ENCODE measurements at regions not wholly inside any gene's neighbourhood (a gene's known extent, or its start where the extent isn't known, plus 50 kb on each side); places are given as distances from the start of the nearest gene placed in this dataset.
A peak's percentile ranks its signal among the peaks of the same experiment; 100 is the strongest.

- Histone ChIP-seq H3K9me3 (replicated peaks; ENCODE audit: insufficient read depth, low read length) (no peaks in the 10 kb centered on the region), H3K79me2 (ENCODE audit: low read length) (no peaks in the 10 kb centered on the region), H3K27ac (ENCODE audit: low read length) (no peak overlapping the region), H3K4me2 (ENCODE audit: low read depth, low read length) (no peak overlapping the region), H3K9me2 (replicated peaks; ENCODE audit: insufficient read depth, low read length) (no peaks in the 10 kb centered on the region), H2AFZ (ENCODE audit: low read length) (no peak overlapping the region), H3K4me1 (ENCODE audit: low read length) (no peaks in the 10 kb centered on the region), H3K36me3 (replicated peaks; ENCODE audit: insufficient read depth, low read length) (no peaks in the 10 kb centered on the region), H4K20me1 (ENCODE audit: insufficient read depth, low read length) (no peaks in the 10 kb centered on the region), H3K9ac (ENCODE audit: low read length) (no peak overlapping the region), H3F3A (ENCODE audit: insufficient read depth, low read length) (no peaks in the 10 kb centered on the region), H3K4me3 (ENCODE audit: low read length) (no peak overlapping the region), H3K27me3 (replicated peaks; ENCODE audit: insufficient read depth, low read length) (no peaks in the 10 kb centered on the region)
- no peak for DNase-seq
- TF ChIP-seq EZH2phosphoT487 (IDR thresholded peaks at IDR 0.05; ENCODE audit: low read length): no peak
- no peak for TF ChIP-seq CTCF (IDR thresholded peaks at IDR 0.05; ENCODE audit: low read length)
- no peak for TF ChIP-seq EZH2 (optimal IDR thresholded peaks at IDR 0.05; ENCODE audit: low read depth, low read length)
These were observed 325.5 kb upstream of the IRX4 start for GRCh38 chr5:2208239-2208544.

GRCh38 chr5:2207416-2208238, 324.9 kb upstream of the IRX4 start:
- DNase-seq: peak; percentile 21
- Histone ChIP-seq H3K27ac (ENCODE audit: low read length) (no peak overlapping the region), H3K4me2 (ENCODE audit: low read depth, low read length) (no peak overlapping the region)

GRCh38 chr5:2207109-2207399, 324.3 kb upstream of the IRX4 start:
- H3K36me3 ChIP-seq (replicated peaks; ENCODE audit: insufficient read depth, low read length): no peaks in the 10 kb centered on the region
- no peaks in the 10 kb centered on the region for H3F3A ChIP-seq (ENCODE audit: insufficient read depth, low read length)
- no peaks in the 10 kb centered on the region for H4K20me1 ChIP-seq (ENCODE audit: insufficient read depth, low read length)
- no peak overlapping the region for H3K4me2 ChIP-seq (ENCODE audit: low read depth, low read length)
- no peaks in the 10 kb centered on the region for H3K79me2 ChIP-seq (ENCODE audit: low read length)
- H3K9me2 ChIP-seq (replicated peaks; ENCODE audit: insufficient read depth, low read length): no peaks in the 10 kb centered on the region
- no peak overlapping the region for H2AFZ ChIP-seq (ENCODE audit: low read length)
- no peak overlapping the region for H3K4me3 ChIP-seq (ENCODE audit: low read length)
- no peak for DNase-seq
- no peak for TF ChIP-seq CTCF (IDR thresholded peaks at IDR 0.05; ENCODE audit: low read length)
- no peak for TF ChIP-seq EZH2phosphoT487 (IDR thresholded peaks at IDR 0.05; ENCODE audit: low read length)
- TF ChIP-seq EZH2 (optimal IDR thresholded peaks at IDR 0.05; ENCODE audit: low read depth, low read length): no peak
- H3K27me3 ChIP-seq (replicated peaks; ENCODE audit: insufficient read depth, low read length): no peaks in the 10 kb centered on the region
- no peak overlapping the region for H3K27ac ChIP-seq (ENCODE audit: low read length)
- no peak overlapping the region for H3K9ac ChIP-seq (ENCODE audit: low read length)
- H3K9me3 ChIP-seq (replicated peaks; ENCODE audit: insufficient read depth, low read length): no peaks in the 10 kb centered on the region
- H3K4me1 ChIP-seq (ENCODE audit: low read length): no peaks in the 10 kb centered on the region

More at GRCh38 chr5:2207416-2208238, 324.9 kb upstream of the IRX4 start:
- no peaks in the 10 kb centered on the region for H4K20me1 ChIP-seq (ENCODE audit: insufficient read depth, low read length)
- no peaks in the 10 kb centered on the region for H3K27me3 ChIP-seq (replicated peaks; ENCODE audit: insufficient read depth, low read length)
- TF ChIP-seq CTCF (IDR thresholded peaks at IDR 0.05; ENCODE audit: low read length) (no peak; the same call in 1 of the 2 replicates), EZH2 (optimal IDR thresholded peaks at IDR 0.05; ENCODE audit: low read depth, low read length) (no peak), EZH2phosphoT487 (IDR thresholded peaks at IDR 0.05; ENCODE audit: low read length) (no peak)
- no peak overlapping the region for H2AFZ ChIP-seq (ENCODE audit: low read length)
- no peaks in the 10 kb centered on the region for H3K9me3 ChIP-seq (replicated peaks; ENCODE audit: insufficient read depth, low read length)
- H3K4me1 ChIP-seq (ENCODE audit: low read length): no peaks in the 10 kb centered on the region
- no peaks in the 10 kb centered on the region for H3K9me2 ChIP-seq (replicated peaks; ENCODE audit: insufficient read depth, low read length)
- no peaks in the 10 kb centered on the region for H3K79me2 ChIP-seq (ENCODE audit: low read length)
- no peaks in the 10 kb centered on the region for H3F3A ChIP-seq (ENCODE audit: insufficient read depth, low read length)
- H3K9ac ChIP-seq (ENCODE audit: low read length): no peak overlapping the region
- no peak overlapping the region for H3K4me3 ChIP-seq (ENCODE audit: low read length)
- no peaks in the 10 kb centered on the region for H3K36me3 ChIP-seq (replicated peaks; ENCODE audit: insufficient read depth, low read length)
